GM12873 (cell line): ENCODE measurements at regions not wholly inside any gene's neighbourhood (a gene's known extent, or its start where the extent isn't known, plus 50 kb on each side); places are given as distances from the start of the nearest gene placed in this dataset.

Experiments used
- TF ChIP-seq, protein P1 (sequence below): IDR thresholded peaks from 2 replicates; pipeline ENCODE4 v1.5.1; 2012; ENCODE audit warnings: low read depth, mild to moderate bottlenecking, moderate library complexity, low read length, control low read depth; ENCODE audit not compliant: insufficient read depth; ENCODE audit errors: missing control alignments

DNA sequence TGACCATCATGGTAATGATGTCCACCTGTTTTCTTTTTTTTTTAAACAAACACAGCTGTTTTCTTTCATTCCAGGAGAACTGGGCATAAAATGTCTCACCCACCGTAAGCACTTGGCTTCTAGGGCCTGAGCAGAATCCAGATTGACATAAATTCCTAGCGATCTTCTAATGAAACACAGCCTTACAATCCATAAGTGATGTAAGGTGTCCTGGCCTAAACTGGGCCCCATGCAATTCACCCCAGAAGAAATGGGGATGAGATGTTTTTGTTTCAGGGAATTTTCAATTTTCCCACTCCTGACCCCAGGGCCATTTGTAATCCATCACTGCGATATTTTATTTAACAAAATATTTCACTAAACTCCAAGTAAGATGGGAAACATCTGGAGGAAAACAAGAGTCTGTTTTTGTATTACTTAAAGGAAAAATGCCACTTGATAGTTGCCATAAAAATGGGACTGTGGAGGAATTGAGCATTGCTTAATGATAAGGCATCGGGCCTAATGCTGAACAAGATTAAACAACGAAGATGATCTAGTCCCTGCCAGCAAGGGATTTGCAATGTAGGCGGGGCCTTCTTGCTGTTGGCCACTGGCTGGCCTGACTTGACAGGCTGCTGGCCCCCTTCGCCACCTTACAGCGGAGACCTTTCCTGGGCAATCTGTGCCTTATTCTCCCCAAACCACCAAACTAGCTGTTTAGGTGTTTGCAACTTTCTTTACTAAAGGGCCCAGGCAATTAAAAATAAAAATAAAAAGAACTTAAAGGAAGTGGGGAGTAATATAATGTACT lies 183.7 kb downstream of the CD109 start:
- TF ChIP-seq, protein P1, sequence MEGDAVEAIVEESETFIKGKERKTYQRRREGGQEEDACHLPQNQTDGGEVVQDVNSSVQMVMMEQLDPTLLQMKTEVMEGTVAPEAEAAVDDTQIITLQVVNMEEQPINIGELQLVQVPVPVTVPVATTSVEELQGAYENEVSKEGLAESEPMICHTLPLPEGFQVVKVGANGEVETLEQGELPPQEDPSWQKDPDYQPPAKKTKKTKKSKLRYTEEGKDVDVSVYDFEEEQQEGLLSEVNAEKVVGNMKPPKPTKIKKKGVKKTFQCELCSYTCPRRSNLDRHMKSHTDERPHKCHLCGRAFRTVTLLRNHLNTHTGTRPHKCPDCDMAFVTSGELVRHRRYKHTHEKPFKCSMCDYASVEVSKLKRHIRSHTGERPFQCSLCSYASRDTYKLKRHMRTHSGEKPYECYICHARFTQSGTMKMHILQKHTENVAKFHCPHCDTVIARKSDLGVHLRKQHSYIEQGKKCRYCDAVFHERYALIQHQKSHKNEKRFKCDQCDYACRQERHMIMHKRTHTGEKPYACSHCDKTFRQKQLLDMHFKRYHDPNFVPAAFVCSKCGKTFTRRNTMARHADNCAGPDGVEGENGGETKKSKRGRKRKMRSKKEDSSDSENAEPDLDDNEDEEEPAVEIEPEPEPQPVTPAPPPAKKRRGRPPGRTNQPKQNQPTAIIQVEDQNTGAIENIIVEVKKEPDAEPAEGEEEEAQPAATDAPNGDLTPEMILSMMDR: no peak

DNA sequence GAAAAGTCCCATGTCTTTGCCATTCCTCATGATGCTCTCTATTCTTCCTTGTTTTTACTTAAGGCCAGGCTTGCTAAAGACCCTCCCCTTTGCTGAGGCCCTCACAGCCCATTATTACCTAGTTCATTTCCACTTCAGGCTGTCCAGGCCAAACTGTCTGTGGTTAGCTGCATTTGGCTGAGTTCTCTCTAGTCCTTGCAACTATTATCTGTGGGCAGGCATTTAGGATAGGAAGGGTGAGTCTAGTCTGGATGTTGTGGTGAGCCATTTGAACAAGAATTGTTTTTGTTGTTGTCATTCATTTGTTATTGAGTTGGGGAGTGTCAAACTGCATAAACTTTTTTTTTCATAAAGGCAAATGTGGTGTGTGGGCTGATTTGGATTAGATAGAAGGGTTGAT lies 182.4 kb downstream of the CD109 start:
- TF ChIP-seq, protein P1: no peak
